Calu3 (cell line): ENCODE measurements at regions not wholly inside any gene's neighbourhood (a gene's known extent, or its start where the extent isn't known, plus 50 kb on each side); places are given as distances from the start of the nearest gene placed in this dataset.

ENCODE experiments used
- BruUV-seq: library from RNA; stranded (reverse); fragments of 400-500 nt; replicated peaks from 2 replicates; lab custom pipeline; 2021; lab: Mats Ljungman, UMichigan
- CTCF ChIA-PET: fragments of 300-600 bp; sonication (Branson Sonifier 250); formaldehyde crosslinking; loops from one replicate; lab custom pipeline; 2022; ENCODE audit warnings: antibody characterized with exemption; lab: Charles Lee
- DNase-seq: peaks from one replicate; pipeline ENCODE4 v3.0.0; 2022
- H3K27ac Mint-ChIP-seq: one replicate; pipeline ENCODE4 v1.8.0; 2022; ENCODE audit warnings: mixed read lengths; ENCODE audit not compliant: unreplicated experiment
- H3K27me3 Mint-ChIP-seq: one replicate; pipeline ENCODE4 v1.8.0; 2022; ENCODE audit warnings: mixed read lengths; ENCODE audit not compliant: unreplicated experiment
- H3K36me3 Mint-ChIP-seq: one replicate; pipeline ENCODE4 v1.8.0; 2022; ENCODE audit warnings: mild to moderate bottlenecking, moderate library complexity, mixed read lengths; ENCODE audit not compliant: insufficient read depth, unreplicated experiment
- H3K4me1 Mint-ChIP-seq: one replicate; pipeline ENCODE4 v1.8.0; 2022; ENCODE audit warnings: mild to moderate bottlenecking, low read depth, mixed read lengths; ENCODE audit not compliant: unreplicated experiment
- H3K4me3 Mint-ChIP-seq: one replicate; pipeline ENCODE4 v1.8.0; 2022; ENCODE audit warnings: mild to moderate bottlenecking, low read depth, moderate library complexity, mixed read lengths; ENCODE audit not compliant: unreplicated experiment
- H3K9me3 Mint-ChIP-seq: one replicate; pipeline ENCODE4 v1.8.0; 2022; ENCODE audit warnings: low read depth, mixed read lengths; ENCODE audit not compliant: unreplicated experiment
- CTCF ChIP-seq: fragments of 200-600 bp; IDR thresholded peaks from one replicate; pipeline ENCODE4 v1.8.0; 2022; ENCODE audit warnings: antibody characterized with exemption; ENCODE audit not compliant: unreplicated experiment
- intact Hi-C: fragments of 100-400 bp; cut with micrococcal nuclease; formaldehyde crosslinking; loops from one replicate; pipeline ENCODE4 v1.10.0; 2022; ENCODE audit not compliant: unreplicated experiment

DNA sequence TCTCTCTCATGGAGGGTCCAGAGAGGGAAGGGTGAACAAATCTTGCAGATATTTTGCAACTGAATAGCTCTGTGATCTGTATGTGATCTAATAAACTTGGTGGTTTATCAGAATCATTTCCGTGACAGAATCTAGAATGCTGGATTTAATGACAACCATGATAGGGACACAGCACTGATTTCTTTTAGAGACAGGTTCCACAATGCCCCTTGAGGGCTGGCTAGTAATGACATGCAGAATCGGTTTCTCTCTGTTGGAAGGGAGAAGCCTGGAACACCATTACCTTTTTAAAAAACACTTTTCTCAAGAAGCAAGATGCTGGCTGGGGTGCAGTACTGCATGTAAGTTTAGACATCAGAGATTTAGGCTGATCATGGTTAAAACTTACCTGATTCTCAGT, 313.4 kb downstream of the CDH26 start:
- no peak for DNase-seq
- no peaks in the 10 kb centered on the region for H3K27me3 Mint-ChIP-seq
- H3K27ac Mint-ChIP-seq = no peak overlapping the region
- intact Hi-C loops = no loop called here
- H3K4me1 Mint-ChIP-seq = no peaks in the 10 kb centered on the region
- no TSS peak for BruUV-seq
- CTCF ChIA-PET = interaction anchor here (1.0 kb wide), 1 partner anchor 9 kb away, joined by 4 read pairs; no protein-coding TSS in a partner anchor
- no peak overlapping the region for H3K4me3 Mint-ChIP-seq
- no peaks in the 10 kb centered on the region for H3K9me3 Mint-ChIP-seq
- TF ChIP-seq CTCF = no peak
- no peaks in the 10 kb centered on the region for H3K36me3 Mint-ChIP-seq

GRCh38 chr20:60272790-60273189, 314.6 kb downstream of the CDH26 start:
- H3K36me3 Mint-ChIP-seq = no peaks in the 10 kb centered on the region
- no TSS peak for BruUV-seq
- H3K4me3 Mint-ChIP-seq = no peak overlapping the region
- H3K27me3 Mint-ChIP-seq = no peaks in the 10 kb centered on the region
- no peak overlapping the region for H3K27ac Mint-ChIP-seq
- no peaks in the 10 kb centered on the region for H3K4me1 Mint-ChIP-seq
- no peak for DNase-seq
- TF ChIP-seq CTCF = no peak
- no peaks in the 10 kb centered on the region for H3K9me3 Mint-ChIP-seq
- CTCF ChIA-PET = no interaction called here
- intact Hi-C loops = no loop called here

- intact Hi-C loops = no loop called here
- DNase-seq = no peak
- no peak overlapping the region for H3K27ac Mint-ChIP-seq
- no peaks in the 10 kb centered on the region for H3K27me3 Mint-ChIP-seq
- no peak for TF ChIP-seq CTCF
- no peak overlapping the region for H3K4me3 Mint-ChIP-seq
- H3K36me3 Mint-ChIP-seq = no peaks in the 10 kb centered on the region
- peaks cover 3% of the 10 kb centered on the region for H3K9me3 Mint-ChIP-seq
- H3K4me1 Mint-ChIP-seq = no peaks in the 10 kb centered on the region
- CTCF ChIA-PET = no interaction called here
- no TSS peak for BruUV-seq
Measured at GRCh38 chr20:60274717-60275116, 316.5 kb downstream of the CDH26 start.

DNA sequence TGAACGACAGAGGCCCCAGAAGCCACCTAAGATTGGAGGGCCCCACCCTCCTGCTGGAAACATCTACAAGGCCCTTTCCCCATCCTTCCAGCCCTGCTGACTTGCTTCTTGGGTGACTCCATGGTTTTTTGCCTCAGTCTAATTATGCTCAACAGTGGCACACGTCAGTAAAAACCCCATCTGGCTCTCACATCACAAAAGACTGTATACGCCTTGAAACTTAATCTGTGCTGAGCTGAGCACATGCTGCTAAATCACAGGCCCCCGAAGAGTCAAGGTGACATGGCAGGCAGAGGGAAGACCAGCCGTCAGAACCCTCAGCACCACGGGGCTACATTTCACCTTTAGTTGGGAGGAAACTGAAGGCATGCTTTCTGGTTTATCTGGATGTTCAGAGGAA, 323.1 kb downstream of the CDH26 start:
- H3K36me3 Mint-ChIP-seq = no peaks in the 10 kb centered on the region
- H3K4me3 Mint-ChIP-seq = no peak overlapping the region
- TF ChIP-seq CTCF = no peak
- no peak for DNase-seq
- H3K4me1 Mint-ChIP-seq = no peaks in the 10 kb centered on the region
- no peak overlapping the region for H3K27ac Mint-ChIP-seq
- BruUV-seq = no TSS peak
- CTCF ChIA-PET = no interaction called here
- intact Hi-C loops = no loop called here
- peaks cover 9% of the 10 kb centered on the region for H3K9me3 Mint-ChIP-seq
- no peaks in the 10 kb centered on the region for H3K27me3 Mint-ChIP-seq
